GM19043 (cell line): ENCODE measurements at regions not wholly inside any gene's neighbourhood (a gene's known extent, or its start where the extent isn't known, plus 50 kb on each side); places are given as distances from the start of the nearest gene placed in this dataset.

Experiments used
- ATAC-seq: cut with Tn5 transposase; IDR thresholded peaks from one replicate; pipeline ENCODE4 v1.9.1; 2021; ENCODE audit warnings: low read depth; ENCODE audit not compliant: unreplicated experiment

DNA sequence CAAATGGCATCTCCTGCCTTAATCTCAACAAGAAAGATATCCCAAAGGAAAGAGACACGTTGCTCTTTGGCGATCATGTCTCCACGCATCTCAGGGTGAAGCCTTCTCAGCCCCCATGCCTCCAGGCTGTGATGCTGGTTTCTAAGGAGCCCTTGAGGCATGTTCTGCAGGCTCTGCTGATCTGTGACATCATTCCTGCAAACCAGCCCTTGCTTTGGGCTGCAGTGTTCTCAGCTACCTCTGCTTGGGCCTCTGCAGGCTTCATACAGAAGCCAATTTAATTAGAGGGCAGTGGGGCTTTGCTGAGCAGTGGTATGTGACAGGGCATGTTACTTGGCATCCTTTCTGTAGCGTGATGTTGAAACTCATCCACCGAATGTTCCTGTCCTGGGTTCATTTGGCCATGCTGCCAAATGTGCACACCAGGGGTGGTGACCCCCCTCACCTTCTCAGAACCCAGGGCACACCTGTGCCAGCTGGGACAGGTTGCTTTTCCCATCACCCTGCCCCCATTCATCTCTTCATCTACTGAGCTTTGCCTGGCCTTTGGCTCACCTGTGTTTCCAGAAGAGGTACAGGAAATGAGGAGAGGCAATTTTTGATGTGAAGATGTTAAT, 230.9 kb downstream of the TEX29 start:
- ATAC-seq = no peak

DNA sequence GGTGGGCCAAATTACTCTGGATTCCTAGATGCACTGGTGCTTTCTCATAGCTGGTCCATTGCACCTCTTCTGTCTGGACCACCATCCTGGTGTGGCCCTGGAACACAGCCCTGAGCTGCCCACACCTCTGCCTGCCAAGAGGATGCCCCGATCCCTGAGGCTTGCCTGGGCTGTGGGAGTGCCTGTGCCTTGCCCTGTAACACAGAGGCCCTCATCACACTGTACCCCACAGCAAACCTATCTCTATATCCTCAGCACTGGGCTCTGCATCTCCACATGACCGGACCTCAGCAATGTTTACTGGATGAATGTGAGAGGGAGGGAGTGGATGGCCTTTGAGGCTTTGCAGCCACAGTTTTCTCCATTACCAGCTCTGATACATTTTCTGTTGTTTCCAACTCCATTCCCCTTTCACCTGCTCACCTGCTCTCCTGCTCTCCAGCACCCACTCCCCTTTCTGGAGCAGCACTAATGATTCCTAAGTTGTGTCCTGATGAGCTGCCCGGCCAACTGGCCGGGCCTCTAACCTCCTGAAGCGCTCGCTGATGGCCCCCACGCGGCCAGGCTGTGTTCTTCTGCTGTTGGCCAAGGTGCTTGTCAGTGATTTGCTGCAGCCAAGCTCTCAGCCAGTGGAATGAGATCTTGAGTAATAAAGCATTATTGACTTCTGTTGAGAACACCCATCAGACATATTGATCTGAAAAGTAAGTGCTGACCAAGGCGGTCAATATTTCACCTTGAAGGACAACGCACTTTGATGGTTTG, 232.6 kb downstream of the TEX29 start:
- ATAC-seq = no peak

DNA sequence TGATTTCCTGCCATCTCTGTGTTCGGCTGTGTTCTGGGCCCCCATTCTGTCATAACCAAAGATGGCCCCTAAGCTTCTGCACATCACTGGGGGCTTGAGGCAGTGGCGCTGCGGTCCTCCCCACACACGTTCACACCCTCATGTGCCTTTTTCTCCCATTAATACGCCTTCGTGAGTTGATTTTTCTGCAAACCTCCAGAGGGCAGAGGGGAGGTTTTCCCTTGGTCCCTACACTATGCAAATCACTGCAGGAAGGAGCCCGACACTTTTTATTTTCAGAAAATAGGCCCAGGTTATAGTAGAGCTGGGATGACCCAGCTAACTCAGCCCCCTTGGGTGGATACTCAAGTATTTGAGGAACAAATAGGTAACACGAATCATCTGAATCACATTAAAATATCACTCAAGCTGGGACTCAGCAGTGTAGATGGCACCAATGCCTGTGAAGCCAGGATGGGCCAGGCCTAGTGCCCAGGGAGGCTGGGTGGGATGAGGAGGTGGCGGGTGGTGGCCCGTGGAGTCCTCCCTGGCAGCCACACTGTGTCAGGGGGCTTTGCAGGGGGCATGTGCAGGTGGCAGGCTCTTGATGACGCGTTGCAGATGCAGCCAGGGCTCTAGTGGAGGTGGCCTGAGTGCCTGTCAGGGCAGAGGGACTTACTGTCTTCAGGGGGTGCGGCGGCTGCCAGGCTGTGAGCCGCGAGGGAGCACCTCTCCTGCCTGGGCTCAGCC, 234.3 kb downstream of the TEX29 start:
- ATAC-seq = no peak

DNA sequence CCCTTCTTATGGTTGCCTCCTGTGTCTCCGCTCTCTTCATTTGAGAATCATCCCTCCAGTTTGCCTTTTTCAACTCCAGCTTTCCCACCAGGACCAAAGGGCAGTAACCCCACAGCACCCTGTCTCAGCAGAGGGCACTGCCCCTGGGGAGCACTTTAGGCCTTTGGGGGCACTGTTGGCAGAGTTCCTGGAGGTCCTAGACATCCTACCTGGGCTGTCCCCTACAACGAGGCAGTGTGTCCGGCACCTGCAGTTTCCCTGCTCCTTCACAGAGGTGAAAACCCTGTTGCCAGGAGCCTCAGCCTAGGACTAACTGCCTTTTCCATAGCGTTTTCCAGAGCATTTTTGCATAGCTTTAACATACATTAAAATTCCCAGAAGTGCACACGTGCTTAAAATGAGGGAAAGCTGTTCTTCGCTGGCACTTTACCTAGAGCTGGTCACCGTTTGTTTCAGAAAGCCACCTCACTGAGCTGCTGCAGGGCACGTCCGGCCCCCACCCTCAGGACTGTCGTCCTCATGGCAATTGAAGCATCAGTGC, 234.9 kb downstream of the TEX29 start:
- no peak for ATAC-seq

DNA sequence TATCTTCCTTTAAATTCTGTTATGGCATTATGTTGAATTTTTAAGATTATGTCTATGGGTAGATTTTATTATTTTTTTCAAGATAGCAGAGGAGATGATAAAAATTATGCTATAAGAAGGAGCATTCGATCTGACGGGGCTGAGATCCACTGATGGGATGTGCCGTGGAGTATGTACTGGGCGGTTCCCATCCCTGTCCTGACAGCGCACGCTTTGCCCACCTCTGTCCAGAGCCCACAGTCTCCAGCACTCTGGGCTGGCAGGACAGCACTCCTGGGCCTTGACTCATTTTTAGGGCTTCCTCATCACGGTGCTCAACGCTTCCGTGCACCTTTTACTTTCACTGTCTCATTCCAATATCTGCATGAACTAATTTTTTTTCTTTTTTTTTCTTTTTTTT, 235.5 kb downstream of the TEX29 start:
- ATAC-seq = no peak

DNA sequence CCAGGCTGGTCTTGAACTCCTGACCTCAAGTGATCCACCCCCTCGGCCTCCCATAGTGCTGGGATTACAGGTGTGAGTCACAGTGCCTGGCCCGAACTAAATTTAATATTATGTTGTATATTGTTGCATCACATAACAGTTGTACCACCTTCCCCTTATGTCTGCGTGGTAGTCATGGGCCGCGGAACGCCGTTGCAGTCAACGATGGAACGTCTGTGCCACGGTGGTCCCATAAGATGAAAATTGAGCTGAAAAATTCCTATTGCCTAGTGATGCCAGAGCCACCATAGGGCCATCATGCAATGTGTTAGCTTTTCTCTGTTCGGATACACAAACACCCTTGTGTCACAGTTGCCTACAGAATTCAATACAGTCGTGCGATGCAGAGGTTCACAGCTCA, 236.1 kb downstream of the TEX29 start:
- ATAC-seq = no peak

DNA sequence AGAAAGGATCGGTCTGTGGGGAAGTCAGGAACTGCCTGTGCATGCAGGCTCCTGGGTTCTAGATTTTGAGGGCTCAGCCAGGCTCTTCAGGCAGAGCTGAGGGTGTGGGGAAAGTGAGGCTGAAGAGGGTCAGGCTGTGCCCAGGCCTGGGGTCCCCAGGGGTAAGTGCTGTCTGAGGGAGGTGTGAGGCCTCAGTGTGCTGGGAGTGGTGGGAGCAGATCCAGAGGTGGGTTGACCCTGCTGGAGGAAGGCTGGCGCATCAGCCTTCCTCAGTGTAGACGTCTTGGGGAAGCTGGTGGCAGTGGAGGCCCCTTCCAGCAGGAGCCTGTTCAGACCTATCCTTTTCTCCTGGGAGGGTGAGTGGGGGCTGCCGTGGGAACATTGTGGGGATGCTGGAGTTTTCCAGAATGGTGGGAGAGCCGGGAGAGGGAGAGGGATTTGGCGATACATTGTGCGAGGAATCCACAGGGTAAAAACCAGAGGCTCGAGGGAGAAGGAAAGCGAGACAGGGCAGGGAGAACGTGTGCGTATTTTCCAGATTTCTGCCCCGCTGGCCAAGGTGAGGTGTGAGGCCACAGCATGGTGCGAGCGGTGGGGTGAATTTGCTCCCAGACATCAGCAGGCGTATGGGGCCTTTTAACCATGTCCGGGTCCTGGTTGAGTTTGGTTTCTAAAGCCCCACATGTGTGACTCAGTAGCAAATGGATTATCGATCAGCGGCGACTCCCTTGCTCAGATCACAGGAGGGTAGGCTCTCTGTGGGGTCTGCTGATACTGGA, 237.7 kb downstream of the TEX29 start:
- no peak for ATAC-seq

DNA sequence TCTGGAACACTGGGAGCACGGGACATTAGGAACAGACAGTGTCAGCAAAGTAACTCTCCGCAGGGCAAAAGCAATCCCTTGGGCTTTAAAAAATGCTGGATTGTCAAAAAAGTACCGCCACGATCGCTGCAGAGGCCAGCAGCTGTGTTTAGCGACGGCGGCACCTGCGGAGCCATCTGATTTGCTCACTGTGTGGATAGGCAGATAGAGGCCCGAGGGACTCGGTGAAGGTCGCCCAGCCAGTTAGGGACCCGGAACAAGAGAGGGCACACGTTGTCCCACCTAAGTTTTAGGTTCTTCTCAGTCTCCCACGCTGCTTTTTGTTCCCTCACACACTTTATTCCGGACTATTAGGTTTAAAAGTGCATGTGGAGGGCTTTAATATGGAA, 238.3 kb downstream of the TEX29 start:
- ATAC-seq = no peak

DNA sequence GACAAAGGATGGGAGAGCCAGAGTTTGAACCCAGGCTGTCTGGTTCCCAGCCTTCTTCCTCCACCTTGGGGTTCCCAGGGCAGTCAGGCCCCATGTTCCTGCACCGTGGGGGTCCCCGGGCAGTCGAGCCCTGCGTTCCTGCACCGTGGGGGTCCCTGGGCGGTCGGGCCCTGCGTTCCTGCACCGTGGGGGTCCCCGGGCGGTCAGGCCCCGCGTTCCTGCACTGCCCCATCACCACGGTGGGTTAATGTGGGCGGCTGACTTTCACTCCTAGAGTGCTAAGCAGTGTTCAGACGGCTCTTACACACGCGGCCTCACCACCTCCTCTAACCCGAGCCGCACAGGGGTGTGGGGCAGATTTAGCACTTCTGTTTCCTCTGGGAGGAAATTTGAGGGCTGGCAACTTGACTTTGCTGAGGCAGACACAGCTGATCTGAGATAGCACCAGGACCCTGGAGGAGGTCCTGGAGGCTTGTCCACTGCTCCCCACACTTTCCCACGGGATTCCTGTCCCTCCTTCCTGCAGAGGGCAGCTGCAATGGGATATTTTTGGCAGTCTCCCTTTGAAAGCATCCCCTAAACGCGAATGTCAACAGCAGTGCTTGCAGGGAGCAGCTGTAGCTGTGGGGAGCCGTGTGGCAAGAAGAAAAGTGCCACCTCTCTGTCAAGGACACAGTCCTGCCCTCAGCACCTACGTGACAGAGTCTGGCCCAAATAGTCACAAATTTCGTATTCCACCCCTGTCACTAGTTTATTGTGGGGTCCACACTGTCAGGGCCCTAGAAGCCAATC, 239.4 kb downstream of the TEX29 start:
- ATAC-seq = no peak

DNA sequence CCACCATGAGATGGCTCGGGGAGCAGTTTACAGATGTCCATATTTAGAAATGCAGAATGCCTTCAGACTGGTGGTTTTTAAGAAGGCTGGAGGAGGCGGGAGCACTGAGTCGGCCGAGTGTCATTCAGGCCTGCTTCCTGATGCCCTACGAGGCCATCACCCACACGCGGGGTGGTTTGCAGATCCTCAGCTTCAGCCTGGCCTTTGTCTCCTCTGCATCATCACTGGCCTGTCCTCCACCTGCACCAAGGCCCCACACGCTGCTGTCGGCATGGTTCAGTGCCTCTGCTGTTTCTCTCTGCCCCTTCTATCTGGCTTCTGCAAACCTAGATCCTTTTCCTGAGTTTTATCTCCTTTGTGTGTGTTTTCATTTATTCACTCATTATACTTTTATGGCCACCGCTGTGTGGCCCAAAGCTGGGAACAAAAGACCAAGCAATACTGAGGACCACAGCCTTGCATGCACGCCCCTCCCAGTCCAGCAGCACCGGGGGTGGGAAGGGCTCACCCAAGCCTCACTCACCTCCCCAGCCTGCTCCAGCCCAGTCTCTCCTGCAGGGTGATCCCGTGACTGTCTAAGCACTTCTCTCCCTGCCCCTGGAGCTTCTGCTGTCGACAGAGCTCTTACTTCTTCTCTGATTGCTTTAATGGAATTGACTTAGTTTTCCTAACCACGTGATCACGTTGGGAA, 240.8 kb downstream of the TEX29 start:
- ATAC-seq = no peak

DNA sequence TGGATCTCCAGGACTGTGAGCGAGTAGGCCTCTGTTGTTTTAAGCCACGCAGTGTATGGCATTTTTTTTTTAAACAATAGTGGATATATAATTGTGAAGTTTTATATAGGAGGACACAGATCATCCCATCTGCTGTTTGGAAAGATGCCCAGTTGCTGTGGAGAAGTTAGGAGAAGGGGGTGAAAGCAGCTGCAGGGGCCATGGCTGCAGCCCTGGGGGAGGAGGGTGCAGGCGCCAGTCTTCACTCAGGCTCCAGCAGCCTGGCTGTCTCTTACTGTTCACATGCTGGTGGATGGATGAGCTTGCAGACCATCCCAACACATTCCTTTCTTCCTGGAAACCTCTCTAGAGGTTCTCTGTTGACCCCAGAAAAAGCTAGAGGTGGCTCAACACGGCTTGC, 242.3 kb downstream of the TEX29 start:
- no peak for ATAC-seq

DNA sequence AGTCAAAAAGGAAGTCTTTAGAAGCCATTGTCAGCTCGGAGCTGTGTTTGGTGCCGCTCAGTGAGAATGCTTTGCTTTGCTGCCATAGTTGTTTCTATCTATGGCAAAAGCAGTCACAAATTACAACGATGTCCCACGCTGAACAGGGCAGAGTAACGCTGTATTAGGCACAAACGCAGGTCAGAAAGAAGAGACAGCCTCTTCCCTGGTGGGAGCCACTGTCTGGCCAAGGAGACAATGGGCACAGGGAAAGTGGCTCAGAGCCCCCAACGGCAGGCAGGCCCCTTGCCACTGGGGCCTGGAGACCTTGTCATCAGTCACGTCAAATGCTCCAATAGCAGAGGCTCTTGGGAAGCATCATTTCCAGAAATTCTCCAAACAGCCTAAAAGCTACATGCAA, 244.2 kb downstream of the TEX29 start:
- no peak for ATAC-seq

DNA sequence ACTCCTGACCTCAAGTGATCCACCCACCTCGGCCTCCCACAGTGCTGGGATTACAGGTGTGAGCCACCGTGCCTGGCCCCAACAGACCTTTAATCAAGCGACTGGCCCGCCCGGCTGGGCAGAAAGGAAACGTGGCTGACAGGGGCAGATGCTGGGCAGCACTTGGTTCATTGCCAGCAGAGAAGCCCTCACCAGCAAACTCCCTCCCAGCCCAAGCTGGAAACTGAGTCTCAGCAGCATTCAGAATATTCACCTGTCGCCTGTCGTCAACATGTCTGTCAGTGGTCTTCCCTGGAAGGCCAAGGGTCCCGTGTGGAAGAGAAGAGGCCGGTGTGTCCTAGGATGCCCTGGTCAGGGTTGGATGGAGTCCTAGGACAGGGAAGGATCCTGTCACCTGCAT, 245.0 kb downstream of the TEX29 start:
- ATAC-seq = no peak

DNA sequence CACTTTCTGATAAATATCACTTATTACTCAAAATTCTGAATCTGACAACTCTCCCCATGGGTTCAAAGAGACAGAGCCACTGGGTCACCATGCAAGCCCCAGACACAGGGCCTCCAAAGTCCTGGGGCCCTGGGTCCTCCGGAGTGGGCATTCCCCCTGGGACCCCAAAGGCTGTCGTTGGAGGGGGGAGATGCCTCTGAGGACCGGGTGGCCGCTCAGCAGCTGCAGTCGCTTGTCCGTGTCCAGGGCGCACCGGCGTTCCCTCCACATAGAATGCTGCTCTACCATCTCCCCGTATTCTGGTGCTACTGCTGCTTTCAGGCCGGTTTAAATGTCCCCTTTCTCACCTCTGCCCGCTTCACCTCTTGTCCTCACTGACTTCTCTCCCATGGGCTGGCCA, 246.1 kb downstream of the TEX29 start:
- no peak for ATAC-seq

DNA sequence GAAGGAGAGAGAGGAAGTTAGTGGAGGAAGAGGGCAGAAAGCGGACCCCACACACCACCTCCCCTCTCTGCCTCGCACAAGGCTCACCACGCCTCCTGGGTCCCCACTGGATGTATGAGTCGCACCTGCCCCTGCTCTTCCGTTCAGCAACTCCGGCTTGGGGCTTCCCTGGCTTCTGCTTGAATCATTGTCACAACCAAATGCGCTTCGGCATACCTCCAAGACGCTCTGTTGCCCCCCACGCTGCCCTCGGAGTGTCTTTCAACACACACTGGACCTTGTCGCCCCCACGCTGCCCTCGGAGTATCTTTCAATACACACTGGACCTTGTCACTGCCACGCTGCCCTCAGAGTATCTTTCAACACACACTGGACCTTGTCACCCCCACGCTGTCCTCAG, 247.2 kb downstream of the TEX29 start:
- no peak for ATAC-seq

DNA sequence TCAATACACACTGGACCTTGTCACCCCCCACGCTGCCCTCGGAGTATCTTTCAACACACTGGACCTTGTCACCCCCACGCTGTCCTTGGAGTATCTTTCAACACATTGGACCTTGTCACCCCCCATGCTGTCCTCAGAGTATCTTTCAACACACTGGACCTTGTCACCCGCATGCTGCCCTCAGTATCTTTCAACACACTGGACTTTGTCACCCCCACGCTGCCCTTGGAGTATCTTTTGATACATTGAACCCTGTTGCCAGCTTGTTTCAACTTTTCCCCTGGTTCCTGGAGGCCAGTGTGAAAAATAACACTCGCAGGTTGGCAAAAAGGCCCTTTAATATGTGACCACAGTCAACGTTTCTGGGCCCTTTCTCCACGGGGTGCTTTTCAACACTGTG, 247.8 kb downstream of the TEX29 start:
- ATAC-seq = no peak

DNA sequence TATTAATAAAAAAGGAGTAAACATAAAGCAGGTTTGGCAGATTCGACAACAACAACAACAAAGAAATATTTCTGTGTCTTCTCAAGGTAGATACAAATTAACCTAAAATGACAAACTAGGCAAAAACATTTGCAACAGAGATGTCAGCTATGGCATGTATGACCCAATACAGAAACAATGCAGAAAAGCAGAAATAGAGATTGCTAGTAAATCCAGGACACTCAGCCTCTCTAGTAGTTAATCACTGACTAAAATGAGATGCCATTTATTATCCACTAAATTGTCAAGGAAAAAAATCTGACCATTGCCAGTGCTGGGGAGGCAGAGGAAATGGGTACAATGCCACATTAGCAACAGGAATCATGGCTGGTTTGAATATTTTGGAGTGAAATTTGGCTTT, 250.5 kb downstream of the TEX29 start:
- no peak for ATAC-seq

DNA sequence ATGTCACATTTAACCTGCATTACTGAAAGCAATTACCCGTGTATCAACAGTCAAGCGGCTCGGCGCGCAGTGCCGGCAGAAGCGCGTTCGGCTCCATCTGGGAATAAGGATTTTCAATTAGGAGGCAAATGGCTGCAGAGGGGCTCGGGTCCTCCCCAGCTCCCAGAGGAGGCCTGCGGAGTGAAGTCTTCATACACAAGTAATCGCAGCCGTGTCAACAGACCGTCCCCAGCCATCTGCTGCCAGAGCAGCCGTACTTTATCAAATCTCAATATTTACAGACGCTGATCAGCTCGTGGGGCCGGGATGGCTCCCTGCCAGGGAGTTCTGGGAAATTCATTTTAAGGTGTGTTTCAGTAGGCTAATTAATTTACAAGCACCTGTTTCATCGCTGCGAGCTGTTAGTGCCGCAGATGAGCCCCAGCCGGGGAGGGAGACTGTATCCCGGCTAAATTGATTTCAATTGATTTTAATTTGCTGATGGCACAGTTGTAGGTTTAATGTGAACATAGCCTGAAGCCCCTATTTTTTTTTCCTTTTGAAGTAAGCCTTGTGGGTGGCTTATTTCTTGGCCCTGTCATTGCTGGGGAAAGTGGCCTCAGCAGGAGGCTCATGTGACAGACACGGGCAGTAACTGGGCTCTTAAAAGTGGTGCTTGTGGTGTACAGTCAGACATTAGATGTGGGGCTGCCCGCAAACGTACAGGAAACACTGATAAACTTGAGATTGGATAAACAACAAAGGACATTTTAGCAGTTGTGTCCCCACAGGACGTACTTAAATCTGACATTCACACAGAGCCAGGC, 252.7 kb downstream of the TEX29 start:
- ATAC-seq = no peak

DNA sequence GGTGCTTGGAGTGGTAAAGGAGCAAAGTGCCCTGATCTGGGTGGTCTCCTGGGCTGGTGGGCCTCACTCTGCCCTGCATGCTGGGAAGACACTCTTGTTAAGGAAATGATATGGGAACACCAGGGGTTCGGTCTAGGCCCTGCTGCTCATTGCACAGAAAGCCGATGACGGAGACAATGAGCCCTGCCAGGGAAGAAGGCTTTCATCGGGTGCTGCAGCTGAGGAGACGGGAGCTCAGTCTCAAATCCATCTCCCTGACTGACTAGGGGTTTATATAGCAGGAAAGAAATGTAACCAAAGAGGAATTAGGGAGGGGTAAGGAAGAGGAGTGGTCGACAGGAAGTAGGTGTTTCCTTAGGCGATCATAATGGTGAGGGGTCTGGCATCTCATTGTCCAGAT, 253.4 kb downstream of the TEX29 start:
- ATAC-seq = no peak
